Amygdala (tissue), 56 donors: ENCODE measurements at regions not wholly inside any gene's neighbourhood (a gene's known extent, or its start where the extent isn't known, plus 50 kb on each side); places are given as distances from the start of the nearest gene placed in this dataset.

Experiments
- DNase-seq, 56 donors: peaks; one replicate each; lab custom pipeline; 2025; lab: John Stamatoyannopoulos, UW

- no peak for DNase-seq
Measured at GRCh38 chr10:78155722-78156121, 122.1 kb downstream of the RPS24 start.

- DNase-seq: no peak
Measured at GRCh38 chr10:78160591-78160990, 126.9 kb downstream of the RPS24 start.

GRCh38 chr10:78162853-78163252, 129.2 kb downstream of the RPS24 start:
- no peak for DNase-seq

- peak in 3 of 56 donors; percentile 15 to 17 (median 15) for DNase-seq
Measured at GRCh38 chr10:78164702-78165101, 131.0 kb downstream of the RPS24 start.

- no peak for DNase-seq
Measured at GRCh38 chr10:78165172-78165571, 131.5 kb downstream of the RPS24 start.

GRCh38 chr10:78165617-78166016, 132.0 kb downstream of the RPS24 start:
- no peak for DNase-seq

GRCh38 chr10:78166261-78166660, 132.6 kb downstream of the RPS24 start:
- DNase-seq: no peak

GRCh38 chr10:78169214-78169613, 135.6 kb downstream of the RPS24 start:
- no peak for DNase-seq

- no peak for DNase-seq
Measured at GRCh38 chr10:78170026-78170475, 136.4 kb downstream of the RPS24 start.

GRCh38 chr10:78171633-78172400, 138.2 kb downstream of the RPS24 start:
- DNase-seq: no peak

GRCh38 chr10:78173360-78174015, 139.8 kb downstream of the RPS24 start:
- DNase-seq: no peak

- peak in 1 of 56 donors; percentile 22 for DNase-seq
Measured at GRCh38 chr10:78175444-78176015, 141.9 kb downstream of the RPS24 start.

GRCh38 chr10:78176320-78177317, 143.0 kb downstream of the RPS24 start:
- peak in 54 of 56 donors; percentile 13 to 96 (median 78) for DNase-seq

GRCh38 chr10:78177491-78178185, 144.0 kb downstream of the RPS24 start:
- DNase-seq: peak in 9 of 56 donors; percentile 13 to 60 (median 42)

- no peak for DNase-seq
Measured at GRCh38 chr10:78178397-78178796, 144.7 kb downstream of the RPS24 start.

GRCh38 chr10:78178940-78179339, 145.3 kb downstream of the RPS24 start:
- DNase-seq: peak in 27 of 56 donors; percentile 6 to 60 (median 20)

GRCh38 chr10:78179886-78180705, 146.4 kb downstream of the RPS24 start:
- no peak for DNase-seq

GRCh38 chr10:78181381-78182055, 147.9 kb downstream of the RPS24 start:
- no peak for DNase-seq
